Activated CD8-positive, alpha-beta memory T cell treated with anti-CD3 and anti-CD28 coated beads, Interleukin-2, amount 10 ng/mL, durations not matched to agents 7 days and 5 days (primary cell): ENCODE measurements at regions not wholly inside any gene's neighbourhood (a gene's known extent, or its start where the extent isn't known, plus 50 kb on each side); places are given as distances from the start of the nearest gene placed in this dataset.

ENCODE experiments used
- ATAC-seq: fragments of 150-1000 bp; cut with Tn5 transposase; one replicate; pipeline ENCODE4 v1.10.0; 2021; ENCODE audit warnings: moderate library complexity
- CTCF ChIA-PET: fragments of 350-600 bp; sonication (Branson Sonifier 250); formaldehyde crosslinking; loops from one replicate; lab custom pipeline; 2021; ENCODE audit warnings: antibody characterized with exemption; lab: Charles Lee
- DNase-seq: peaks from one replicate; pipeline ENCODE4 v3.0.0-alpha.2; 2020
- H3K27ac Mint-ChIP-seq: one replicate; pipeline ENCODE4 v1.8.0; 2021; ENCODE audit warnings: mild to moderate bottlenecking, mixed read lengths
- H3K27me3 Mint-ChIP-seq: one replicate; pipeline ENCODE4 v1.8.0; 2021; ENCODE audit warnings: mixed read lengths
- H3K36me3 Mint-ChIP-seq: one replicate; pipeline ENCODE4 v1.8.0; 2021; ENCODE audit warnings: mild to moderate bottlenecking, mixed read lengths
- H3K4me1 Mint-ChIP-seq: one replicate; pipeline ENCODE4 v1.8.0; 2021; ENCODE audit warnings: mixed read lengths
- H3K4me3 Mint-ChIP-seq: one replicate; pipeline ENCODE4 v1.8.0; 2021; ENCODE audit warnings: mild to moderate bottlenecking, moderate library complexity, mixed read lengths
- H3K9me3 Mint-ChIP-seq: one replicate; pipeline ENCODE4 v1.8.0; 2022; ENCODE audit warnings: low read depth, mixed read lengths

GRCh38 chrX:46310815-46311497 is 234.3 kb downstream of the ZNF674 start:
- ATAC-seq (no peak), DNase-seq (no peak)
- peak overlapping the region; percentile 24 for H3K27ac Mint-ChIP-seq
- H3K9me3 Mint-ChIP-seq: no peaks in the 10 kb centered on the region
- CTCF ChIA-PET: no interaction called here
- no peak overlapping the region for H3K4me3 Mint-ChIP-seq
- no peaks in the 10 kb centered on the region for H3K27me3 Mint-ChIP-seq
- peaks cover 5% of the 10 kb centered on the region for H3K4me1 Mint-ChIP-seq
- no peaks in the 10 kb centered on the region for H3K36me3 Mint-ChIP-seq

- CTCF ChIA-PET: no interaction called here
- Mint-ChIP-seq H3K9me3 (peaks cover 5% of the 10 kb centered on the region), H3K4me3 (no peak overlapping the region), H3K4me1 (peaks cover 5% of the 10 kb centered on the region), H3K27me3 (no peaks in the 10 kb centered on the region), H3K27ac (no peak overlapping the region), H3K36me3 (peaks cover 2% of the 10 kb centered on the region)
- ATAC-seq (no peak), DNase-seq (no peak)
Observed at GRCh38 chrX:46308110-46308509, 237.1 kb downstream of the ZNF674 start.

GRCh38 chrX:46306103-46306502 is 239.1 kb downstream of the ZNF674 start:
- peaks cover 2% of the 10 kb centered on the region for H3K36me3 Mint-ChIP-seq
- DNase-seq (no peak), ATAC-seq (no peak)
- no peaks in the 10 kb centered on the region for H3K27me3 Mint-ChIP-seq
- H3K4me1 Mint-ChIP-seq: peaks cover 5% of the 10 kb centered on the region
- CTCF ChIA-PET: no interaction called here
- H3K27ac Mint-ChIP-seq: no peak overlapping the region
- H3K9me3 Mint-ChIP-seq: peaks cover 5% of the 10 kb centered on the region
- H3K4me3 Mint-ChIP-seq: no peak overlapping the region

GRCh38 chrX:46305431-46305830 is 239.8 kb downstream of the ZNF674 start:
- Mint-ChIP-seq H3K4me3 (no peak overlapping the region), H3K4me1 (no peaks in the 10 kb centered on the region), H3K27me3 (peaks cover 1% of the 10 kb centered on the region), H3K36me3 (peaks cover 2% of the 10 kb centered on the region), H3K27ac (no peak overlapping the region), H3K9me3 (peaks cover 5% of the 10 kb centered on the region)
- CTCF ChIA-PET: no interaction called here
- DNase-seq: no peak
- ATAC-seq: no peak

GRCh38 chrX:46301903-46302302 is 243.3 kb downstream of the ZNF674 start:
- H3K4me3 Mint-ChIP-seq: no peak overlapping the region
- peaks cover 2% of the 10 kb centered on the region for H3K27me3 Mint-ChIP-seq
- H3K36me3 Mint-ChIP-seq: peaks cover 2% of the 10 kb centered on the region
- DNase-seq (no peak), ATAC-seq (no peak)
- CTCF ChIA-PET: no interaction called here
- H3K27ac Mint-ChIP-seq: no peak overlapping the region
- no peaks in the 10 kb centered on the region for H3K4me1 Mint-ChIP-seq
- peaks cover 5% of the 10 kb centered on the region for H3K9me3 Mint-ChIP-seq

GRCh38 chrX:46298821-46299220 is 246.4 kb downstream of the ZNF674 start:
- no peak for DNase-seq
- CTCF ChIA-PET: no interaction called here
- no peaks in the 10 kb centered on the region for H3K36me3 Mint-ChIP-seq
- H3K4me1 Mint-ChIP-seq: no peaks in the 10 kb centered on the region
- no peaks in the 10 kb centered on the region for H3K9me3 Mint-ChIP-seq
- H3K27ac Mint-ChIP-seq: no peak overlapping the region
- no peak overlapping the region for H3K4me3 Mint-ChIP-seq
- peaks cover 2% of the 10 kb centered on the region for H3K27me3 Mint-ChIP-seq
- no peak for ATAC-seq

GRCh38 chrX:46295963-46296362 is 249.3 kb downstream of the ZNF674 start:
- no peak overlapping the region for H3K4me3 Mint-ChIP-seq
- ATAC-seq: no peak
- no peak overlapping the region for H3K27ac Mint-ChIP-seq
- CTCF ChIA-PET: no interaction called here
- DNase-seq: no peak
- H3K27me3 Mint-ChIP-seq: peaks cover 7% of the 10 kb centered on the region
- H3K36me3 Mint-ChIP-seq: no peaks in the 10 kb centered on the region
- H3K4me1 Mint-ChIP-seq: no peaks in the 10 kb centered on the region
- H3K9me3 Mint-ChIP-seq: no peaks in the 10 kb centered on the region

GRCh38 chrX:46294234-46294633 is 251.0 kb downstream of the ZNF674 start:
- CTCF ChIA-PET: no interaction called here
- Mint-ChIP-seq H3K36me3 (no peaks in the 10 kb centered on the region), H3K4me1 (no peaks in the 10 kb centered on the region), H3K27ac (no peak overlapping the region), H3K27me3 (peaks cover 6% of the 10 kb centered on the region), H3K9me3 (no peaks in the 10 kb centered on the region), H3K4me3 (no peak overlapping the region)
- no peak for ATAC-seq
- no peak for DNase-seq

GRCh38 chrX:46279925-46280313 is 265.3 kb downstream of the ZNF674 start:
- Mint-ChIP-seq H3K9me3 (no peaks in the 10 kb centered on the region), H3K36me3 (peaks cover 7% of the 10 kb centered on the region), H3K4me1 (peaks cover 20% of the 10 kb centered on the region), H3K4me3 (no peak overlapping the region), H3K27ac (peak overlapping the region; percentile 28), H3K27me3 (no peaks in the 10 kb centered on the region)
- DNase-seq (no peak), ATAC-seq (peak; percentile 53)
- CTCF ChIA-PET: interaction anchor here (1.2 kb wide), 1 partner anchor 20 kb away, joined by 3 read pairs; no protein-coding TSS in a partner anchor

- Mint-ChIP-seq H3K9me3 (no peaks in the 10 kb centered on the region), H3K36me3 (peaks cover 7% of the 10 kb centered on the region), H3K27ac (peak overlapping the region; percentile 59), H3K4me3 (peak overlapping the region; percentile 14), H3K27me3 (no peaks in the 10 kb centered on the region), H3K4me1 (peaks cover 20% of the 10 kb centered on the region)
- peak; percentile 66 for ATAC-seq
- CTCF ChIA-PET: interaction anchor here (1.2 kb wide), 1 partner anchor 19 kb away, joined by 3 read pairs; no protein-coding TSS in a partner anchor
- no peak for DNase-seq
Observed at GRCh38 chrX:46279214-46279924, 265.9 kb downstream of the ZNF674 start.

GRCh38 chrX:46278572-46278971 is 266.6 kb downstream of the ZNF674 start:
- H3K4me1 Mint-ChIP-seq: peaks cover 20% of the 10 kb centered on the region
- DNase-seq (no peak), ATAC-seq (no peak)
- peaks cover 7% of the 10 kb centered on the region for H3K36me3 Mint-ChIP-seq
- no peak overlapping the region for H3K27ac Mint-ChIP-seq
- no peaks in the 10 kb centered on the region for H3K9me3 Mint-ChIP-seq
- H3K27me3 Mint-ChIP-seq: no peaks in the 10 kb centered on the region
- CTCF ChIA-PET: no interaction called here
- no peak overlapping the region for H3K4me3 Mint-ChIP-seq

- Mint-ChIP-seq H3K9me3 (no peaks in the 10 kb centered on the region), H3K27me3 (no peaks in the 10 kb centered on the region), H3K4me3 (no peak overlapping the region), H3K4me1 (no peaks in the 10 kb centered on the region), H3K27ac (no peak overlapping the region), H3K36me3 (no peaks in the 10 kb centered on the region)
- ATAC-seq: no peak
- DNase-seq: no peak
- CTCF ChIA-PET: no interaction called here
Observed at GRCh38 chrX:46268412-46268811, 276.8 kb downstream of the ZNF674 start.

- no peak for DNase-seq
- Mint-ChIP-seq H3K4me1 (no peaks in the 10 kb centered on the region), H3K27me3 (no peaks in the 10 kb centered on the region), H3K36me3 (no peaks in the 10 kb centered on the region), H3K9me3 (no peaks in the 10 kb centered on the region), H3K4me3 (no peak overlapping the region), H3K27ac (no peak overlapping the region)
- no peak for ATAC-seq
- CTCF ChIA-PET: no interaction called here
Observed at GRCh38 chrX:46263494-46263893, 281.7 kb downstream of the ZNF674 start.

- H3K9me3 Mint-ChIP-seq: no peaks in the 10 kb centered on the region
- H3K36me3 Mint-ChIP-seq: no peaks in the 10 kb centered on the region
- no peak overlapping the region for H3K4me3 Mint-ChIP-seq
- ATAC-seq: no peak
- no peak for DNase-seq
- H3K4me1 Mint-ChIP-seq: no peaks in the 10 kb centered on the region
- no peaks in the 10 kb centered on the region for H3K27me3 Mint-ChIP-seq
- CTCF ChIA-PET: no interaction called here
- H3K27ac Mint-ChIP-seq: no peak overlapping the region
Observed at GRCh38 chrX:46262304-46262703, 282.9 kb downstream of the ZNF674 start.
